HG02885 (cell line): ENCODE measurements at regions not wholly inside any gene's neighbourhood (a gene's known extent, or its start where the extent isn't known, plus 50 kb on each side); places are given as distances from the start of the nearest gene placed in this dataset.

Experiments used
- ATAC-seq: cut with Tn5 transposase; IDR thresholded peaks from one replicate; pipeline ENCODE4 v1.9.1; 2021; ENCODE audit warnings: mild to moderate bottlenecking; ENCODE audit not compliant: unreplicated experiment, poor library complexity

DNA sequence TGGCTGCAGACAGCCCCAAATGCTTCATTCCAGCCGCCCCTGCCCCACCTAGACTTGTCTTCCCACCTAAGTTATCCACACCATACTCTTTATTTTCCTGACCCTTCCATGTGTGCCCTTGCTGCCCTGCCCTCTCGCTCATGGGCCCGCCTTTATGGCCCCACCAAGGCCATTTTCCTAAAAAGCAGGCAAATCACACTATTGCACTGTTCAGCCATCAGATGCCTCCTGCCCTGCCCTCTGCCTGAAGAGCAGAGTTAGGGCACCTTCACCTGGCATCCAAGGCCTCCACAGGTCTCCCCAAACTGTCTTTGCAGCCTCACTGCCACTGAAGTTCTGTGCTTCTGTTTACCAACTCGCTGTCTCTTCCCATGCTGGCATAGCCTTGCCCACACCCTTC lies 496.7 kb downstream of the EIPR1 start:
- ATAC-seq = no peak

DNA sequence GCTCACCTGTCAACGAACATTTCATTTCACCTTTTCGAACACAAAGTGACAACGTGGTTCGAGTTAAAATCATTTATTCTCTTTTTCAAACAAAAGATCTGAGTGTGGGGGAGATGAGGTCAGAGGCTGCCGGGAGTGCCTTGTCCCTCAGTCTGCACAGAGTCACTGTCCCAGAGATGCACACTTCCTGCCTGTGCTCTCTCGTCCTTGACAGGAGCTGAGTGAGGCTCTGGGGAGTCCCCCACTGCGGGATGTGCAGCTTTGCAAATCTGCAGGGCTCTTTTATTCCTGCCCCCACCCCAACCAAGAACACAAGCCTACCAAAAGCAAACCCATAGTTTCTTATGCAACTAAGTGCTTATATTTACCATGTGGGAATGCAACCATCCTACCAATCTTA lies 497.8 kb downstream of the EIPR1 start:
- ATAC-seq = peak; percentile 100

DNA sequence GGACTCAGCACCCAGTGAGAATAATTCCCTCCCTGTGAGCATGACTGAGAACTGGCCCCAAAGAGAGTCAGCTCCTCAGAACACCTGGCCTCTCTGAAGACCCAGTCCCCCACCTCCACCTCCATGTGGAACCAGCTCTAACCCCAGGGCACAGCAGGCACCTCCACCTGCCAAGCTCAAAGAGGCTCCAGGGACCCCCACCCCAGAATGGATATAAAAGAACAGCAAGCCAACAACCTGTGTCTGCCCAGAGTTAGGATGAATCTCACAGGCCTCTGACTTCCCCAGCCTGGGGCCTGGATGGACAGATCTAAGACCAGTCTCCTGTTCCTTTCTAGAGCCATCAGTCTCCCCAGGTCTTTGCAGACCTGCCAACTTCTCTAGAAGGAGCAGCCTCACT lies 498.5 kb downstream of the EIPR1 start:
- ATAC-seq = peak; percentile 2

DNA sequence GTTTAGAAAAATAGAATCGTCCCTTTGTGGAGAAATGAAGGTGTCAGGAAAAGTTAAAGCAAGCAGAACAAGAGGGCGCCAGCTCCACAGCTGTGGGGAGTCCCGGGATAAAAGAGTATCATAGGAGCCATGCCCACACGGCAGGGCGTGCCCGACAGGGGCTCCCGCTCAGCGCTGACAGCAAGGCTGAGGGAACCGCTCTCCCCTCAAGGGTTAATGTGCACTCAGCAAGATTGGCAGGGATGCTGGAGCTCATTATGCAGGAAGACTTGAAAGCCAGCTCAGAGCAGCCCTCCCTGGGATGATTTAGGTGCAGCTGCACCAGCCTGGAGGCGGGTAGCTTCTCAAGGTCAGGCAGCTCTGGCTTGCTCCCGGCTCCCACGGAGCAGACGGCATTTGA lies 500.2 kb downstream of the EIPR1 start:
- ATAC-seq = no peak

DNA sequence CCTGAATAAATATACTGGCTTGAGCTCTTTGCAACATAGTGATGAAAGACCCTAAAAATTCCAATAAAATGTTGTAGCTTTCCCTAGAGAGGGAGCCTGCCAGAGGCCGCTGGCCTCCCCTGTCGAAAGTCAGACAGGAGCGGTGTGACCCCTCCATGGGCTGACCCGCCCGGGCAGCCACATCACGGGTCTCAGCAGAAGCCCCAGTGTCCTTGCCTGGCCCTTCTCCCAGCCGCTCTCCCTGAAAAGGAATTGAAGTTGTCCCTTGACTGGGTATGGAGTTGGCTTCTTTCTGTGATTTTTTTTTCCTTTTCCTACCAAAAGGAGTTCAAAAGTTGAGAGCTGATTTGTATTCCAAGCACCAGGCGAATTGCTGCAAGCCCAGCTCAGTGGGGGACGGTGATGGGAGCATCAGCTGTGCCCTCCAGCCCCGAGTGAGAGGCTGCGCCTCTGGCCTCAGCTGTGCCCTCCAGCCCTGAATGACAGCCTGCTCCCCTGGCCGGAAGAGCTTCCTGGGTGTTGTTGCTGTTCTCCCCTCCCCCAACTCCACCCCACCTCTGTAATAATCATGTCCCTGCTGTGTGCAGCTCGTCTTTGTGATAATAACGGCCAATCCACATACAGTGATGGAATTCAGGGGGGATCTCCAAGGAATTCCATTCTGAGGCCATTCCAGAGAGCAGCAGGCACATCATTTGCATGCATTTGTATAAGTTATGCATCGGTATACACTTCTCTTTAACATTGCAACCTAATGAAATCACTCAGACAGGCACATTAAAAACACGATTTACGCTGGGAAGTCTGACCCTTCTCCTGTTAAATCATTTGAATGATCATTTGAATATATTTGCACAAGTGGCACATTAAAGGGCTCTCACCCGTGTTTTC lies 501.0 kb downstream of the EIPR1 start:
- ATAC-seq = no peak

DNA sequence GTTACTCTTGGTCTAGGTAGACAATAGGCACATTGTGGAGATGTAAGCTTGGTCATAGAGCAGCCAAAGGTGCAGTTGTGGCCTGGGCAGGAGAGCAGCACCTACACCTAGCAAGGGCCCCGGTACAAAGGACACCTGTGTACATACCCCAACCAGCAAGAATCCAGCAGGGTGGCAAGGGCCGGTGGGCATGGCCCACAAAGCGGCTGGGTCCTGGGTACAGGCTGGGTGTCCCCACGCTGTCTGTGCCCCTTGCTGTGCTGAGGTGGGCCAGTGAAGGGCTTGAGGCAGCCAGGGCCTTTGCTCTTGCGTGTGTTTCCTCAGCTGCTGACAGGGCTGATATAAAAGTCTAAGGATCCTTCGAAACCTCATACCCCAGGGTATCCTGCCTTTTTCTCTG lies 501.8 kb downstream of the EIPR1 start:
- no peak for ATAC-seq

DNA sequence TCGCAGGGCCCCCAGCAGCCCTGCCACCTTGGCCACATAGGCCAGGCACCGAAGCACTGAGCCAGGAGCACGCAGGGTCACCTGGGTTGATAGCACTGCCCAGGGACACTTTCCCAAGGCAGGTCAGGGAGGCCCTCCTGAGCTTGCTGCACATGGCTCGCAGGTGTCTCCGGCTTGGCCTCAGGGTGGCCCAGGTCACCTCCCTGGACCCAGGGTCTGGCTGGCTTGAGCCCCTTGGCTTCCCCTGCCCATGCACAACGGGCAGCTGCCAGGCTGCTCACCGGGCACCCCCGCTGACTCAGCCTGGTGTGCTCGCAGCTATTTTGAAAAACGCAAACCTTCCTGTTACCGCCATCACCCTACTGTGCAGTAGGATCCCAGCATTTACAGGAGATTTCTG lies 502.3 kb downstream of the EIPR1 start:
- ATAC-seq = no peak

DNA sequence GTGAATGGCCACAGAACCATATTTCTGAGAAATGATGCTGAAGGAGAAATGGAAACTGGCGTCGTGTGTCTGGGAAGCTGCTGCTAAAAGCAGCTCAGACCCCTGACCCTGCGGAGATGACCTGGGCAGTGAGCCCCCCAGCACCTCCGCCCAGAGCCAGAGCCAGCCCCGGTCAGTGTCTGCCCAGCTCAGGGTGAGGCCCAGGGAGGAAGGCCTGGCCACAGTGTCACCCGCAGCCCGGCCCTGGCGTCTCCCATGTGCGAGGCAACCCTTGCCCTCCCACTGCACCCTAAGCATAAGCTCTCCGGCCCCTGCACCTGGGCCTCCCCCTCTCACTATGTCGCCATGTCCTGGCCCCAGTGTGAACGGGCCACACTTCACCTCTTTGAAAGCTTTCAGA lies 502.8 kb downstream of the EIPR1 start:
- no peak for ATAC-seq

DNA sequence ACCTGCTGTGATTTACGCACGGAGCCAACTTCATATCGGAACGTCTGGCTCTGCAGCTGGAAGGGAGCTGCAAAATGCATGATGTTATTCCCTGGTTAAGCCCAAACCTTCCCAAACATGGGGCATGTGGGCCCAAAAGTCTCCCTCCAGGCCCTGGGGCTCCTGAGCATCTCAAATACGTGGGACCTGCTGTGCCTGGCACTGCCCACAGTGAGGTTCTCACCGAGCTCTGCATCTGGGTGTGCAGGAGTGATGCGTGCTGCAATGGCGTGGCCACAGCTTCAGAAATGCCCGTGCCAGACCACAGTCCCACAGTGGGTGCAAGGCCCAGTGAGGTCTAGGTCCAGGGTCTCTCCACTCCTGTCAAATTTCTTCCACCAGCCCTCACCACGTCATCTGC lies 503.3 kb downstream of the EIPR1 start:
- no peak for ATAC-seq

DNA sequence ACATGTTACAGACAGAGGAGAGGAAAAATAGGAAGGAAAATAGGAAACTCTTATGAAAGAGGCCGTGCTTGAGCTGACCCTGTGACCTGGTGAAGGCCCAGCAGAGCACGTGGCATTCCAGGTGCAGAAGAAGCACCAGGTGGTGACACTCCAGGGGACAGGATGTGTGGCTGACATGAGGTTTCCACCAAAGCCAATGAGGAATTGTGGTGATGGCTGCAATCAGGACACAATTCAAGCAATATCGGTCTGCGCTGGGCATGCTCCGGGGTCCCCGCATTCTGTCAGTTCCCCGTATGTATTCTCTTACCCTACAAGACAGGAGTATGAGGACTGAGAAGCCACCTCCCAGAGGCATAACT lies 504.2 kb downstream of the EIPR1 start:
- no peak for ATAC-seq

DNA sequence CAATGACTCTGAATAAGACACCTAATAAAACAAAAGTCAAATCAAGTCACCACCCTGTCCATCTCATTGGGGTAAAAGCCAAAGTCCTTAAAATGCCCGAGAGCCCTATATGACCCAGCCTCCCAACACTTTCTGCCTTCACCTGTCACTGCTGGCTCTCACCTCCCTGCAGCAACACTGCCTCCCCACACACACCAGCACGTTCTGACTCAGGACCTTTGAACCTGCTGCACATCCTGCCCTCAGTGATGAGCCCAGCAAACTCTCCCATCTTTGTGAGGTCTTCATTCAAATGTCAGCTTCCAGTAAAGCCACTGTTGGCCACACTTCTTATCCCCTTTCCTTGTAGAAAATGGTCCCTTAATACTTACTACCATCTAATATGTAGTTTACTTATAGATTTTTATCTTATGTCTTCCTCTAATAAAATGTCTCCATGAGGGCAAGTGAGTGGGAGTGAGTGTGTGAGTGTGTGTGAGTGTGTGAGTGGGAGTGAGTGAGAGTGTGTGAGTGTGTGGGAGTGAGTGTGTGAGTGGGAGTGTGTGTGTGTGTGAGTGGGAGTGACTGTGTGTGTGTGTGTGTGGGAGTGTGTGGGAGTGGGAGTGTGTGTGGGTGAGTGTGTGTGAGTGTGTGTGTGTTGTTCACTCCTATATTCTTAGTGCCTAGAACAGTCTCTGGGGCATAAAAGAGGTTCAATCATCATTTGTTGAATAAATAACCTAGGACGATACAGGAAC lies 504.7 kb downstream of the EIPR1 start:
- ATAC-seq = no peak

DNA sequence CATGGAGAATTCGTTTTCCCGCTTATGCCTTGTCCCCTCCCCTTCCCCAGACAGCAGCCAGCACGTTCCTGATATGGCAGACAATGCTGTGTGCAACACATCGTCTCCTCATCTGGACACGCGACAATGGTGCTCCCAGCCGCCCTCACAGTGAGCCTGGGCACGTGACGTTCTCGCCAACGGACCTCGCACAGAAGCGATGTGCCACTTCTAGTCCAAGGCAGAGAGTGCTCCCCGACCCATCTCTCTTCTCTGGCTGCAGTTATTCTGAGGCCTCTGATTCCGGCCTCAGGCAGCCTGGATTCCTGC lies 505.4 kb downstream of the EIPR1 start:
- ATAC-seq = no peak

DNA sequence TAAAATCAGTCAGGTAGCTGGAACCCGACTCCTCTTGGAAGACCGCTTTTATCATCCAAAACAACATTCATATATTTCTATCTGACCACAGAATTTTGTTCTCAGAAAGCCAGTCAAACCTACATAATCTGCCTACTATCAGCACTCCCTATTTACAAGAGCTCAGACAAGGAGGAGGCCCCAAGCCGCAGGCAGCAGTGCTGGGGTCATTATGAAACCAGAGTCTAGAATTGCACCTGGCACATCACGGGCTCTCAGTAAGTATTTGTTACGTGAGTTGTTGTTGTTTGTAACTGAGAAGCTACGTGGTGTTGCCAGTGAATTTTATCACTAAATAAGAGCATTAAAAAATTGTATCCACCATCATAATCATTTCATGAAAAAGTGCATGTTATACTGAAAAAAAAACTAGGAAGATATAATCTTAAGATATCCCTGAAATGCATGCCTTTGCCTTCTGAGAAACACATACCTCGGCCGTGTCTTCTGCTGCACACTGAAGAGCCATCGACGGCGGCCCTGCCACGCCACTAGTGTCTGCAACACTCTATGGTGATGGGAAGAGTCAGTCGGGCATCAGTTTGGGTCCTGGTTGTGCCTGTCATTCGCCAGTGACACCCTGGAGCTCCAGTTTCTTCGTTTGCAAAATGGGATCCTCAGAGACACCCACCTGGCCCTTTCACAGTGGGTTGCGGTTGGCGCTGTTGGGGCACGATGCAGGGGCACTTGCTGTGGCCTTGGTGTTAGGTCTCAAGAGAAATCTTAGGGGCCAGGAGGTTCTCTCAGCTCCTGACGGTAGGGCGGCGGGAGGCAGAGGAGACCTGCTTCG lies 505.9 kb downstream of the EIPR1 start:
- ATAC-seq = peak; percentile 83

DNA sequence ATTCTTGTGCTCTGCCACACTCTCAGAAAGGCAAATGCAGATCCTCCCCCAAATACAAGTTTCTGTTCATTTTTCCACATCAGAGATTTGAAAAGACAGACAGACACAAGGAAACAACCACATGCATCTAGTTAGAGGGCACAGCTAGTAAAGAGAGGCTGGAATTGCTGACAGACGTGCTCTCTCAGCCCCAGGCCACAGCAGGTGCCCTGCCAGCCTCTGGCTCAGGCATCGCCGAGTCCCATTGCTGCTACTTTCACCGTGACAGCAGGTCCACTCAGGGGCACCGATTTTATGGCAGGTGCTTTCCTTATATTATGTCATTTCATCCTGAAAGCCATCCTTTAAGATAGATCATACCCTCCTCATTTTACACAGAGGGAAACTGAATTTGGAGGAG lies 507.5 kb downstream of the EIPR1 start:
- ATAC-seq = no peak

DNA sequence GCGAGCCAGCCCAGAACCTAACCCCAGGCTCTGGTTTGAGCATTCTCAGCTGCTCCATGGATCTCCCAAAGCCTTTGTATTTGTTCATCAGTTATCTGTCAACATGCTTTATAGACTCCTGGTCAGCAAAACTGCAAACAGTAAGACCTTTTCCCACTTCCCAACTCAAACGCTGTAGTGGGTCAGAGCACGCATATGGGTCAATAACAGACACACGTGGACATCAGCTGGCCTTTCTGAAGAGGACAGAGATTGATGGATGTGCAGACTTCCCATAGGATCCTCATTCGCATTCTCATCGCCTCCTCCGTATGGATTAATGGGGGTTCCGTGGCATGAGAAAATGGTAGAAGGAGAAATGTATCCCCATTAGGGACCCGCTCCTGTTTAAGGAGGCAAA lies 508.1 kb downstream of the EIPR1 start:
- ATAC-seq = no peak

DNA sequence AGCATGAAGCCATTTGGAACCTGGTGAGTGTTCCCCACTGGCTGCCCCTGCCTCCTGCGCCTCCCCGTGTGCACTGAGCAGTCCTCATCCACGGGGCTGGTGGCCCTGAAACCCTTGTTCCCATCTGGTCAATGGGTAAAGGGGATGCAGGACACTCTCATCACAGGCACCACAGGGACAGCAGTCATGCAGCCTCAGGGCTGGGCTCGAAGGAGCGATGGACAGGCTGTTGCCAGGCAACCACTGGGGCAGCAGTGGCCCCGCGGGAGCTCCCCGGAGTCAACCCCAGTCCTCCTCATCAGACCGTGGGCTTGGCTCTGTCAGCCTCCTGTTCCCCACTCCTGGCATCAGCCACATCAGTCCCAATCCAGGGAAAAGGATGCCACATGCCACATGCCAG lies 509.5 kb downstream of the EIPR1 start:
- ATAC-seq = no peak

DNA sequence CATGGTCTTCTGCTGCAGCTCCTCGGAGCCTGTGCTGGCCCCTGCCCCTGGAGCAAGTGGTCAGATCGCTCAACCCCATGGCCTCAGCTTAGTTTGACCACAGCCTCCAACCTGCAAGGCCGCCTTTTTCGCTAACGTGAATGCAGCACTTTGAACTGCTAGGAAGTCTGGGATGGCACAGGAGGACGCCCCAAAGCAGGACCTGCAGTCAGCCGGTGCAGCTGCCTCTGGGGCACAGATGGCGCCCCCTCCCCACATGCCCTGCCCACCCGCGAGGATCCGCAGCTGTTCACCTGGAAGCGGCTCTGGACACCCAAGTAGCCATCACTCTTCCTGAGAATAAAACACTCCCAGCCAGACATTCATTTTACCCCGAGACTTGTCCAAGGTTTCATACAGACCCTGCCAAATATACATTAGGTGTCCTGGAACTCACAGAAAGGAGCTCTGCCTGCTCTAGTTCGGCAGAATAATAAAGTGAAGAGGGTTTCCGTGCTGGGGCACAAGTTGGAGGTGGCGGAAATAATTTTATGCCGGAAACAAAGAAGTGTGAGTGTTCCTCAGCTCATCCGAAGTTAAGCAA lies 510.1 kb downstream of the EIPR1 start:
- no peak for ATAC-seq

DNA sequence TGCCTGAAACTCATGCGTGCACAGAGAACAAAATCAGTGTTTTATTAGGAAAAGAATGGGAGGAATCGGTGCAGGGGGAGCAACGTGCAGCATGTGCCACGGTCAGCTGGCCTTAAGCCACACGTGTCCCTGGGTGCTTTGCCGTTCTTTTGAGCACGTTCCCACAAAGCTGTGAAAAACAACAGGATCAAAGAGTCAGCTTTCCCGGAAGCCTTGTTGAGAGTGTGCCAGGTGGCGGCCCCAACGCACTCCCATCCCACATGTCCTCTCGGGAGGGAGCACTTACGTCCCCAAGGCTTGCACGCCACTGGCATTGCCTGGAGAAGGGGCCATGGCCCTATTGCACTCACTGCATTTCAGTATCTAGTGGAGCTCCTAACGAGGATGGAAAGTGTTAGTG lies 511.2 kb downstream of the EIPR1 start:
- ATAC-seq = no peak

DNA sequence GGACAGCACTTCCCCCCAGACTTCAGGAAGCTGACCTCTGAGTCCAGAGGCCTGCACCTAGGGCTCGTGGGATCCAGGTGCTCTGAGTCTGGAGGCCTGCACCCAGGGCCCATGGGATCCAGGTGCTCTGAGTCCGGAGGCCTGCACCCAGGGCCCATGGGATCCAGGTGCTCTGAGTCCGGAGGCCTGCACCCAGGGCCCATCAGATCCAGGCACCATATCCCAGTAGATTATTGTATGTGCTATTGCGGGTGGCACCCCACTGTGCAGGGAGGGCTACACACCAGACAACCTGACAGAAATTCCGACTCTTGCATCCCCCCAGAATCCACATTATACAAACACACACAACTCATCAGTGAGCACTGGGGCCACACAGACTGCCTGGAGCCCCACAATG lies 515.2 kb downstream of the EIPR1 start:
- ATAC-seq = no peak

DNA sequence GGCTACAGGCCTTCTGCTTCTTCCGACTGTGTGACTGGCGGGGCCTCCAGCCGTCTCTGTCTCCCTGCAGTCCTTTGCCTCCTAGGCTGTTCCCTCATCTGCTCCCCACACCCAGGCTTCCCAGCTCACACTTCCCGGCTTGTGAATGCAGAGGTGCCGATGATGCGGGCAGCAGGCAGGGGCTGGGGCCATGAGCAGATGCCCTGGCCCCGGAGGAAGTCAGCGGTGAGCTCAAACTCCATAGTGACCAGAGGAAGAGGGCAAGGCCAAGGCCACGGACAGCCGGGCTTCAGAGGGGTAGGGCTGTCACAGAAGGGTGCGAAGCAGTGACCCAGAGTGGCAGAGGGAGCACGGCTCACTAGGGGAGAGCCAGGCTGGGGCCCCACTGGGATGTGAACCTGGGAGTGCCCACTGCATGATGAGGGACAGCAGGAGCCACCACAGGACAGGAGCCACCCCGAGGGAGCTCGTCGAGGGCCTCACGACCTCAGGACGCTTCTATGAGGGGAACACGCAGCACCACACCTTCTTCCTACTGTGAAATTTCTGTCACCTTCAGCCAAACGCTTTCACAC lies 515.9 kb downstream of the EIPR1 start:
- no peak for ATAC-seq
